Cardiac muscle cell (in vitro differentiated cells and primary cell): ENCODE measurements at regions not wholly inside any gene's neighbourhood (a gene's known extent, or its start where the extent isn't known, plus 50 kb on each side); places are given as distances from the start of the nearest gene placed in this dataset.
A peak's percentile ranks its signal among the peaks of the same experiment; 100 is the strongest.

ENCODE experiments used
- DNase-seq, 2 donors: peaks; one replicate each; pipeline versions ENCODE4 v3.0.0 to v3.0.0-alpha.2; 2010 to 2017; ENCODE audit warnings: low read depth in 1 of 2, low spot score in 1 of 2
- H3K27ac ChIP-seq: fragments of 200-600 bp; sonication (generic); 2 replicates; pipeline ENCODE4 v1.5.1; 2016
- H3K27me3 ChIP-seq: fragments of 200-600 bp; sonication (generic); 2 replicates; pipeline ENCODE4 v1.6.0; 2016; ENCODE audit warnings: control low read depth
- H3K36me3 ChIP-seq: fragments of 200-600 bp; sonication (generic); 2 replicates; pipeline ENCODE4 v1.5.1; 2016; ENCODE audit warnings: control low read depth
- H3K4me1 ChIP-seq: fragments of 200-600 bp; sonication (generic); 2 replicates; pipeline ENCODE4 v1.8.1; 2017; ENCODE audit warnings: low read depth, mild to moderate bottlenecking, mixed run types
- H3K4me3 ChIP-seq: fragments of 200-600 bp; sonication (generic); 2 replicates; pipeline ENCODE4 v1.5.1; 2016; ENCODE audit warnings: mild to moderate bottlenecking
- H3K9me3 ChIP-seq: fragments of 200-600 bp; sonication (generic); 2 replicates; pipeline ENCODE4 v1.5.1; 2017; ENCODE audit warnings: low read depth, mild to moderate bottlenecking, control low read depth
- TF ChIP-seq, protein P1 (sequence below): IDR thresholded peaks from 2 replicates; pipeline ENCODE4 v1.5.1; 2012; ENCODE audit warnings: low read depth, mild to moderate bottlenecking, low read length

DNA sequence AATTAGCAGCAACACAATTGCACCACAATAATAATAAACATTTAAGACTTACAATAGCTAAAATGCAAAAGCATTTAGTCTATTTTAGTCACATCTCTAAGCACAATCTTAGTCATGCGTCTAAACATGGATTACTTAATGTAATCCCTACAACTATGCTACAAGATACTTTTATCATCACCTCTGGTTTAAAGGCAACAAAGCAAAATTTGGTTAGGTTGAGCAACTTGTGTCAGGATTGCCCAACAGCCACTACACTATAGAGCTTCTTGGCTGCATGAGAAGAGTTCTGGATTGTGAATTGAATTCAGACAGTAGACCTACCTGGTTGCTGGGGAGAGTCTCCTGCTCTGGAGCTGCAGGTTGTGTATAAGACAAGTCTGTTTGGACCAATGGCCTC, 146.5 kb upstream of the PUDP start:
- H3K9me3 ChIP-seq: no peaks in the 10 kb centered on the region
- no peak overlapping the region for H3K27ac ChIP-seq
- TF ChIP-seq, protein P1, sequence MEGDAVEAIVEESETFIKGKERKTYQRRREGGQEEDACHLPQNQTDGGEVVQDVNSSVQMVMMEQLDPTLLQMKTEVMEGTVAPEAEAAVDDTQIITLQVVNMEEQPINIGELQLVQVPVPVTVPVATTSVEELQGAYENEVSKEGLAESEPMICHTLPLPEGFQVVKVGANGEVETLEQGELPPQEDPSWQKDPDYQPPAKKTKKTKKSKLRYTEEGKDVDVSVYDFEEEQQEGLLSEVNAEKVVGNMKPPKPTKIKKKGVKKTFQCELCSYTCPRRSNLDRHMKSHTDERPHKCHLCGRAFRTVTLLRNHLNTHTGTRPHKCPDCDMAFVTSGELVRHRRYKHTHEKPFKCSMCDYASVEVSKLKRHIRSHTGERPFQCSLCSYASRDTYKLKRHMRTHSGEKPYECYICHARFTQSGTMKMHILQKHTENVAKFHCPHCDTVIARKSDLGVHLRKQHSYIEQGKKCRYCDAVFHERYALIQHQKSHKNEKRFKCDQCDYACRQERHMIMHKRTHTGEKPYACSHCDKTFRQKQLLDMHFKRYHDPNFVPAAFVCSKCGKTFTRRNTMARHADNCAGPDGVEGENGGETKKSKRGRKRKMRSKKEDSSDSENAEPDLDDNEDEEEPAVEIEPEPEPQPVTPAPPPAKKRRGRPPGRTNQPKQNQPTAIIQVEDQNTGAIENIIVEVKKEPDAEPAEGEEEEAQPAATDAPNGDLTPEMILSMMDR: no peak
- H3K27me3 ChIP-seq: no peaks in the 10 kb centered on the region
- no peak overlapping the region for H3K4me3 ChIP-seq
- no peaks in the 10 kb centered on the region for H3K4me1 ChIP-seq
- peak in 1 of 2 donors; percentile 8 for DNase-seq
- no peaks in the 10 kb centered on the region for H3K36me3 ChIP-seq

DNA sequence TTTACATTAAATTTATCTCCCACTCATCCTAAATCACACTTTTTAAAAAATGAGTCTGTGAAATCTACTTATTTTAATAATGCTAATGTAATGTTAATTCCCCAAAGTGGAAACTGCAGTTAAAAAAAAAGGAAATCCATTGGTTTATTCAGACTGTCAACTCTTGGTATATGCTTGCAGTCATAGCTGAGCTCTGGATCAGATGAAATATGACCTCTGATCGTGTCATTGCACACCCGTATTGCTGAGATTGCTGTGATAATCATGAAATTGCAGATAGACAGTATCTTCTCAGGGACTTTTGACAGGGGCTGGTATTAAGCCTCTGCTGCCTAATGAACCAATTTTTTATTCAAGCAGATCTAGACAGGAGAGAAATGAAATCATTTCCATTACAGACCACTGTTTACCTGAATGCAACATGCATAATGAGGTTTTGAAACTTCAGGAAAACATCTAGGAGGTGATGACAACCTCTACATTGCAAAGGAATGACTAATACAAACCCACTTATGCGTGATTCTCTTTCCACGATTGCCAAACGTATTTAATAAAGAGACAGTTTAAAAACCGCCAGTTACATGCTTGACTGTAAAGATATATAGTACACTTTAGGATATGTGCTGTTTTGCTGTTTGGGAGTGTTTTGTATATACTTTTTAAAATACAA, 138.3 kb upstream of the PUDP start:
- no peaks in the 10 kb centered on the region for H3K27me3 ChIP-seq
- TF ChIP-seq, protein P1: no peak
- no peaks in the 10 kb centered on the region for H3K9me3 ChIP-seq
- H3K36me3 ChIP-seq: no peaks in the 10 kb centered on the region
- no peak overlapping the region for H3K27ac ChIP-seq
- no peak overlapping the region for H3K4me3 ChIP-seq
- DNase-seq: peak in 1 of 2 donors; percentile 24
- H3K4me1 ChIP-seq: no peaks in the 10 kb centered on the region

DNA sequence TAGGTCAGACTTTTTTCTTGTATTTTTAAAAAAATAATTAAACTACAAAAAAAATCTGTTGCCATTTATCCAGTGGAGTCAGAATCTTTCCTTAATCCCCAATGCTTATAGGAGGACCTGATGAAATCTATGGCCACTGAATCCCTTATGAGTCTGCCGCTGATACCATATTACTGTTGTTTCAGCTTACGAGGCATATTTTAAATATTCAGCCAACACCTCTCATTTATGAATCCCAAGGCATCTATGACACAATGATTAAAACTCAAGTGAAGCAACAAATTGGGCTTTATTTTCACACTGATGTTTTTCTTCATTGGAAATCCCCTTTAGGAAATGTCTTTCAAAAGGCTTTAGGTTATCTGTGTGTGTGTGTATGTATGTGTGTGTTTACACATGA, 137.8 kb upstream of the PUDP start:
- no peak overlapping the region for H3K27ac ChIP-seq
- no peak for DNase-seq
- no peaks in the 10 kb centered on the region for H3K36me3 ChIP-seq
- no peaks in the 10 kb centered on the region for H3K4me1 ChIP-seq
- H3K9me3 ChIP-seq: no peaks in the 10 kb centered on the region
- H3K4me3 ChIP-seq: no peak overlapping the region
- TF ChIP-seq, protein P1: no peak
- H3K27me3 ChIP-seq: no peaks in the 10 kb centered on the region

DNA sequence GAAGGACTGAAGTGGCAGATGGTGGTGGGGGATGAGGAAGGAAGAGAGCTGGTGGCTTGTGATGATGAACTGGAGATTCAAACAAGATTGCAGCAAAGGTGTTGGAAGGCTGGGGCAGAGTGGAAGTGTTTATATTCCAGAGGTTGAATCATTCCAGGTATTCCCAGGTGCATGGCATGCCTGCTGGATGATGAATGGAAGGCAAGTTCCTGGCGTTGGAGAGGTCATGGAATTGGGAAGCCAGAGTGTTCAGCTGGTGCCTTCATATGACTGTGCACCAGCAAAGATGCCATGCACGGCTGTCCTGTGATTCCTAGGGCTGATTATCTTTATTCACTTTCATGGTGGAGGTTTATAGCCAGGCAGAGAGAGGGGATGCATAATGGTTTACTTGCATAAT, 135.8 kb upstream of the PUDP start:
- Histone ChIP-seq H3K9me3 (no peaks in the 10 kb centered on the region), H3K27me3 (no peaks in the 10 kb centered on the region), H3K27ac (no peak overlapping the region), H3K36me3 (no peaks in the 10 kb centered on the region), H3K4me1 (no peaks in the 10 kb centered on the region), H3K4me3 (no peak overlapping the region)
- DNase-seq: no peak
- TF ChIP-seq, protein P1: no peak

DNA sequence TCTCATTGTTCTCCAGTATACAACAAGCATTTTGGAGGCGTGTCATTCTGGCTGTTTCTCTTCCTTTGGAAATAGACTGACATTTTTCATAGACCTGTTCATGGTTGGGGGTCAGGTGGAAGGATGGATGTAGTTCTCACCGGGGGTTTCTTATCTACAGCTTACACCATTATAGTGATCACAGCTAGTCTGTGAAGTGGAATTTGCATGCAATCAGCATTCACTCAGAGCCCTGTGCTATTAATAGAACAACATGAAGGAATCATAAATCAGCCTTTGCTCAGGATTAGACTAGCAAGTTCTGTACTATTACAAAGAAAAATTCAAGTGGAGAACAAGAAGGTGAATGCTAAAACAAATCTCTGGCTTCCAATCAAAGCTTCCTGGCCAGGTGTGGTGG, 132.6 kb upstream of the PUDP start:
- TF ChIP-seq, protein P1: no peak
- Histone ChIP-seq H3K4me3 (no peak overlapping the region), H3K27me3 (no peaks in the 10 kb centered on the region), H3K27ac (no peak overlapping the region), H3K4me1 (no peaks in the 10 kb centered on the region), H3K36me3 (no peaks in the 10 kb centered on the region), H3K9me3 (no peaks in the 10 kb centered on the region)
- peak in 1 of 2 donors; percentile 28 for DNase-seq

DNA sequence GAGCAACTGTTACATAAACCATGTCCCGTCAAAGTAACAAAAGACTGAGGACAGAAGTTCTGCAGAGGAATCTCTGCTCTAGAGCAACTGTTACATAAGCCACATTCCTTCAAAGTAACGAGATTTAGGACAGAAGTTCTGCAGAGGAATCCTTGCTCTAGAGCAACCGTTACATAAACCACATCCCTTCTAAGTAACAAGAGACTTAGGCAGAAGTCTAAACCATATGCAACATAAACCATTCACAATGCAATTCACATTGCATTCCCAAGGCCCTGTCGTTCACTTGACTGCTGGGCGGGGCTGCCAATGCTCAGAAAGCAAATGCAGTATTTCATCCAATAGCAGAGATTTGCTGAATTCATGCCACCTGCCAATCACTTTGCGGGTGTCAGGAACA, 124.4 kb upstream of the PUDP start:
- no peaks in the 10 kb centered on the region for H3K36me3 ChIP-seq
- H3K4me3 ChIP-seq: no peak overlapping the region
- H3K27me3 ChIP-seq: no peaks in the 10 kb centered on the region
- no peaks in the 10 kb centered on the region for H3K9me3 ChIP-seq
- TF ChIP-seq, protein P1: no peak
- DNase-seq: no peak
- H3K4me1 ChIP-seq: no peaks in the 10 kb centered on the region
- H3K27ac ChIP-seq: no peak overlapping the region
